ENCODE measurements at regions not wholly inside any gene's neighbourhood (a gene's known extent, or its start where the extent isn't known, plus 50 kb on each side); places are given as distances from the start of the nearest gene placed in this dataset.

DNA sequence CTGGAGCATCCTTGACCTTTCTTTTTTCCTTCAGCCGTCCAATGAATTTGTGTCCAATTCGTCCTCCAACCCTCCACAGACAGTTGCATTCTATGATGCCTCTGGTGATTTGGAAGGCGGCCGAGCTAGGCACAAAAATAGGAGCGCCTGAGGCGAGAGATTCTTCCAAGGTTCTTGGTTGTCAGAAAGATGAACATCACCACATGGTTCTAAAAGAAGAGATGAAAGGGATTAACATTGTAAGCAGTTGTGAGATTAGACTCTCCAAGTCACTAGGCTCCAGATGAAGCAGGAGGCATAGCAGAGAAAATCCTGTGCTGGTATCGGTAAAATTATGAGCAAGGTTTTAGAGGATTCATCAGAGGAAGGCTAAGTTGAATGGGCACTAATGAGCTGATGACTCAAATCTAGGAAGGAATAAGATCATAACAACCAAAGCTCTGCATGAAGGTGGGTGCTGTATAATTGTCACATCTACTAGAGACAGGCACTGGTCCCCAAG lies 75.4 kb upstream of the MAP4K3 start:
- TF ChIP-seq, protein P1, sequence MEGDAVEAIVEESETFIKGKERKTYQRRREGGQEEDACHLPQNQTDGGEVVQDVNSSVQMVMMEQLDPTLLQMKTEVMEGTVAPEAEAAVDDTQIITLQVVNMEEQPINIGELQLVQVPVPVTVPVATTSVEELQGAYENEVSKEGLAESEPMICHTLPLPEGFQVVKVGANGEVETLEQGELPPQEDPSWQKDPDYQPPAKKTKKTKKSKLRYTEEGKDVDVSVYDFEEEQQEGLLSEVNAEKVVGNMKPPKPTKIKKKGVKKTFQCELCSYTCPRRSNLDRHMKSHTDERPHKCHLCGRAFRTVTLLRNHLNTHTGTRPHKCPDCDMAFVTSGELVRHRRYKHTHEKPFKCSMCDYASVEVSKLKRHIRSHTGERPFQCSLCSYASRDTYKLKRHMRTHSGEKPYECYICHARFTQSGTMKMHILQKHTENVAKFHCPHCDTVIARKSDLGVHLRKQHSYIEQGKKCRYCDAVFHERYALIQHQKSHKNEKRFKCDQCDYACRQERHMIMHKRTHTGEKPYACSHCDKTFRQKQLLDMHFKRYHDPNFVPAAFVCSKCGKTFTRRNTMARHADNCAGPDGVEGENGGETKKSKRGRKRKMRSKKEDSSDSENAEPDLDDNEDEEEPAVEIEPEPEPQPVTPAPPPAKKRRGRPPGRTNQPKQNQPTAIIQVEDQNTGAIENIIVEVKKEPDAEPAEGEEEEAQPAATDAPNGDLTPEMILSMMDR (conservative IDR thresholded peaks at IDR 0.05; ENCODE audit: low read length), result no peak
- no peak for TF ChIP-seq EZH2phosphoT487 (IDR thresholded peaks at IDR 0.05; ENCODE audit: borderline replicate concordance)

Data from Loucy (cell line).